Hepatocyte (in vitro differentiated cells): ENCODE measurements at regions not wholly inside any gene's neighbourhood (a gene's known extent, or its start where the extent isn't known, plus 50 kb on each side); places are given as distances from the start of the nearest gene placed in this dataset.
A peak's percentile ranks its signal among the peaks of the same experiment; 100 is the strongest.

Experiments
- DNase-seq: peaks from one replicate; pipeline ENCODE4 v3.0.0-alpha.2; 2016; ENCODE audit warnings: low spot score
- H2AFZ ChIP-seq: fragments of 200-600 bp; sonication (generic); 2 replicates; pipeline ENCODE4 v1.6.0; 2016; ENCODE audit warnings: antibody characterized with exemption, mild to moderate bottlenecking
- H3K27ac ChIP-seq: fragments of 200-600 bp; sonication (generic); 2 replicates; pipeline ENCODE4 v1.5.1; 2016; ENCODE audit warnings: mild to moderate bottlenecking
- H3K27me3 ChIP-seq: fragments of 200-600 bp; sonication (generic); 2 replicates; pipeline ENCODE4 v1.6.1; 2016
- H3K36me3 ChIP-seq: fragments of 200-600 bp; sonication (generic); replicated peaks from 2 replicates; pipeline ENCODE4 v1.5.1; 2016; ENCODE audit warnings: low read depth; ENCODE audit not compliant: insufficient read depth
- H3K4me1 ChIP-seq: fragments of 200-600 bp; sonication (generic); 2 replicates; pipeline ENCODE4 v1.5.1; 2016; ENCODE audit warnings: mild to moderate bottlenecking, moderate library complexity; ENCODE audit not compliant: insufficient read depth
- H3K4me2 ChIP-seq: fragments of 200-600 bp; sonication (generic); 2 replicates; pipeline ENCODE4 v1.6.0; 2016
- H3K4me3 ChIP-seq: fragments of 200-600 bp; sonication (generic); 2 replicates; pipeline ENCODE4 v1.5.1; 2016; ENCODE audit warnings: mild to moderate bottlenecking
- H3K79me2 ChIP-seq: fragments of 200-600 bp; sonication (generic); 2 replicates; pipeline ENCODE4 v1.6.0; 2017; ENCODE audit warnings: mild to moderate bottlenecking
- H3K9me2 ChIP-seq: fragments of 200-600 bp; sonication (generic); replicated peaks from 2 replicates; pipeline ENCODE4 v1.6.0; 2017; ENCODE audit warnings: mild to moderate bottlenecking; ENCODE audit not compliant: insufficient read depth
- H3K9me3 ChIP-seq: fragments of 200-600 bp; sonication (generic); 2 replicates; pipeline ENCODE4 v1.5.1; 2016; ENCODE audit warnings: low read depth, mild to moderate bottlenecking
- H4K20me1 ChIP-seq: fragments of 200-600 bp; sonication (generic); 2 replicates; pipeline ENCODE4 v1.6.0; 2016; ENCODE audit warnings: mild to moderate bottlenecking; ENCODE audit not compliant: insufficient read depth, poor library complexity, severe bottlenecking
- EZH2 ChIP-seq: fragments of 200-600 bp; sonication (generic); IDR thresholded peaks from 2 replicates; pipeline ENCODE4 v1.6.1; 2016; ENCODE audit warnings: antibody characterized with exemption, mild to moderate bottlenecking, borderline replicate concordance
- EZH2phosphoT487 ChIP-seq: fragments of 200-600 bp; sonication (generic); IDR thresholded peaks from one replicate; pipeline ENCODE4 v1.6.1; 2018; ENCODE audit warnings: antibody characterized with exemption, mild to moderate bottlenecking, low read depth, moderate library complexity; ENCODE audit not compliant: unreplicated experiment, severe bottlenecking
- WGBS: methylation state at CpG from one replicate; pipeline ENCODE4 v1.1.6; 2016; ENCODE audit warnings: low lambda C conversion rate; ENCODE audit errors: missing lambda C conversion rate; 5-methylcytosine and 5-hydroxymethylcytosine counted together
- TF ChIP-seq, protein P1 (sequence below): fragments of 200-600 bp; sonication (generic); IDR thresholded peaks from 2 replicates; pipeline ENCODE4 v1.5.1; 2016; ENCODE audit warnings: antibody characterized with exemption, mild to moderate bottlenecking; ENCODE audit not compliant: poor library complexity

DNA sequence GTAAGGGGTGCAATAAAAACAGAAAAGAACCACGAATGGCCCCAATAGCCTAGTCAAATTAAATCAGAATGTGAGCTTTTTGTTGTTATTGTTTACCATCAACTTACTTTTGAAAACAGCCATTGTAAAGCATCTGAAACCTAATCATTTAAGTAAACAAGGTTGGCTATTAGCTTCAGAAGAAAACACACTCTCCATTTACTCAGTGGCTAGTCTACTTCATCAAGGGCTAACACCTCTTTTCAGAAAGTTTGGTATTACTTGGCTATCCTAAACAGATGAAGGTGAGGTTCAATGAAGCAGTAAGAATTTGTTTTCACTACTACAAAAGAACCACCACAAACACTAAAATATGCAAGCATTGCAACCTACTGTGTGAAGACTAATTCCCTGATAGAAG, 398.0 kb downstream of the CDH2 start:
- no peaks in the 10 kb centered on the region for H3K36me3 ChIP-seq
- no peaks in the 10 kb centered on the region for H3K9me2 ChIP-seq
- no peak for TF ChIP-seq EZH2
- no peak for TF ChIP-seq EZH2phosphoT487
- TF ChIP-seq, protein P1, sequence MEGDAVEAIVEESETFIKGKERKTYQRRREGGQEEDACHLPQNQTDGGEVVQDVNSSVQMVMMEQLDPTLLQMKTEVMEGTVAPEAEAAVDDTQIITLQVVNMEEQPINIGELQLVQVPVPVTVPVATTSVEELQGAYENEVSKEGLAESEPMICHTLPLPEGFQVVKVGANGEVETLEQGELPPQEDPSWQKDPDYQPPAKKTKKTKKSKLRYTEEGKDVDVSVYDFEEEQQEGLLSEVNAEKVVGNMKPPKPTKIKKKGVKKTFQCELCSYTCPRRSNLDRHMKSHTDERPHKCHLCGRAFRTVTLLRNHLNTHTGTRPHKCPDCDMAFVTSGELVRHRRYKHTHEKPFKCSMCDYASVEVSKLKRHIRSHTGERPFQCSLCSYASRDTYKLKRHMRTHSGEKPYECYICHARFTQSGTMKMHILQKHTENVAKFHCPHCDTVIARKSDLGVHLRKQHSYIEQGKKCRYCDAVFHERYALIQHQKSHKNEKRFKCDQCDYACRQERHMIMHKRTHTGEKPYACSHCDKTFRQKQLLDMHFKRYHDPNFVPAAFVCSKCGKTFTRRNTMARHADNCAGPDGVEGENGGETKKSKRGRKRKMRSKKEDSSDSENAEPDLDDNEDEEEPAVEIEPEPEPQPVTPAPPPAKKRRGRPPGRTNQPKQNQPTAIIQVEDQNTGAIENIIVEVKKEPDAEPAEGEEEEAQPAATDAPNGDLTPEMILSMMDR: no peak
- no peaks in the 10 kb centered on the region for H4K20me1 ChIP-seq
- DNase-seq: no peak
- H2AFZ ChIP-seq: no peak overlapping the region
- no peak overlapping the region for H3K27ac ChIP-seq
- 12% methylated on average over 1 of the region's 1 CpG for WGBS
- no peak overlapping the region for H3K4me2 ChIP-seq
- H3K79me2 ChIP-seq: no peaks in the 10 kb centered on the region
- no peak overlapping the region for H3K4me3 ChIP-seq
- H3K9me3 ChIP-seq: no peaks in the 10 kb centered on the region
- H3K4me1 ChIP-seq: no peaks in the 10 kb centered on the region
- no peaks in the 10 kb centered on the region for H3K27me3 ChIP-seq

DNA sequence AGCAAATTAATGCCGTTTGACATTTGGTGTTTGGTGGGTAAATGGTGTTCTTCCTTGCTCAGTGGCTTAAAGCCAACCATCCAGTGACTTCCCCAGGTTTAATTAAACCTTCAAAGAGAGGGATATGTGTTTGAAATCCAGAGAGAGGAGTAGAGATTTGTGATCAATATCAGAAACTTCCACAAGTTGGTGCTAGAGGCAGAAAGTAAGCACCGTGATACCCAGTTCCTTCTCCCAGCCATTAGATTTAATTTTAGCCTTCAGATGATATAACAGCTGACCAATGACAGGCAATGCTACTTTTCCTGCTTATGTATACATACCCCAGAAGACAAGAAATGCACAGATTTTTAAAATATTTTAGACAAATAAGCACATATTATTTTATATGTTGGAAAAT, 398.5 kb downstream of the CDH2 start:
- WGBS: 8% methylated on average over 2 of the region's 2 CpGs
- H3K27ac ChIP-seq: no peak overlapping the region
- no peaks in the 10 kb centered on the region for H3K27me3 ChIP-seq
- peak; percentile 13 for DNase-seq
- no peaks in the 10 kb centered on the region for H4K20me1 ChIP-seq
- no peaks in the 10 kb centered on the region for H3K9me2 ChIP-seq
- no peak overlapping the region for H2AFZ ChIP-seq
- no peaks in the 10 kb centered on the region for H3K4me1 ChIP-seq
- TF ChIP-seq EZH2phosphoT487: no peak
- TF ChIP-seq, protein P1: peak; percentile 42
- H3K9me3 ChIP-seq: no peaks in the 10 kb centered on the region
- H3K4me2 ChIP-seq: no peak overlapping the region
- no peaks in the 10 kb centered on the region for H3K79me2 ChIP-seq
- H3K36me3 ChIP-seq: no peaks in the 10 kb centered on the region
- H3K4me3 ChIP-seq: no peak overlapping the region

DNA sequence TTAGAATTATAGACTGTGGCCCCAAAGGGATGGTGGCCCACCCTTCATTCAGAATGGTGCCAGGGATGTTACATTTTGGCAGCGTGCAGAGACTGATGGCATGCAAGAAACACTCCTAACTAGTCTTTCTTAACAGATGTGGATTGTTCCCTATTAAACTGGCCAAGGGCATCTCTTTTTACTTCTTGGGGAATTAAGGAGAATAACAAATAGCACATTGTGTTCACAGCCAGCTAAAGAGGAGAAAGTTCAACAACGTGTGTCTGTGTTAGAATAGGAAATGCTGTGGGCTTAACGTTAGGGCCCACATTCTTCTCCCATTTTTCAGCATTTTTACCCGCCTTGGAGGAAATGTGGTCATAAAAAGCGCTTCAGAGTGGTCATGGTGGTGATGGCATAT, 404.8 kb downstream of the CDH2 start:
- Histone ChIP-seq H3K36me3 (no peaks in the 10 kb centered on the region), H4K20me1 (no peaks in the 10 kb centered on the region), H3K79me2 (no peaks in the 10 kb centered on the region), H3K4me1 (no peaks in the 10 kb centered on the region), H3K9me2 (no peaks in the 10 kb centered on the region), H2AFZ (no peak overlapping the region), H3K4me3 (no peak overlapping the region), H3K9me3 (no peaks in the 10 kb centered on the region), H3K27ac (no peak overlapping the region), H3K27me3 (no peaks in the 10 kb centered on the region), H3K4me2 (no peak overlapping the region)
- WGBS: 79% methylated on average over 5 of the region's 5 CpGs
- no peak for TF ChIP-seq EZH2
- TF ChIP-seq, protein P1: no peak
- TF ChIP-seq EZH2phosphoT487: no peak
- no peak for DNase-seq

DNA sequence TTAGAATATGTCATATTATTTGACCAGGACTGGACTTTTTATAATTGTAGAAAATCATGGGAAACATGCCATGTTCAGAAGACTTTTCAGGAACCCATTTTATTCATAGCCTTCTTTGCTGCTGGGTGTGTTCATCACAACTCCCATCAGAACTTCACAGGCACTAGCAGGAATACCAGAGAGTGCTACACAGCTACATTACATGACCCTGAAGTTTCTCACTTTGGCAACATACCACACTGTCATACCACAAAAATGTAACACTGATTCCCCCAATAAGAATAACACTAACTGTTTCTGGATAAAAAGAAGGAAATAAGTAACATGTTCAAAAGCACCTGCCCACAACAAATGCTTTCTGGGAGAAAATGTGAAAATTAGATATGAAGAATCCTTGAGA, 405.4 kb downstream of the CDH2 start:
- H3K9me3 ChIP-seq: no peaks in the 10 kb centered on the region
- H3K27ac ChIP-seq: no peak overlapping the region
- no peaks in the 10 kb centered on the region for H3K27me3 ChIP-seq
- H3K4me3 ChIP-seq: no peak overlapping the region
- no peaks in the 10 kb centered on the region for H3K36me3 ChIP-seq
- H3K4me2 ChIP-seq: no peak overlapping the region
- H4K20me1 ChIP-seq: no peaks in the 10 kb centered on the region
- no peaks in the 10 kb centered on the region for H3K4me1 ChIP-seq
- TF ChIP-seq, protein P1: no peak
- TF ChIP-seq EZH2: no peak
- no peak for TF ChIP-seq EZH2phosphoT487
- H3K9me2 ChIP-seq: no peaks in the 10 kb centered on the region
- H2AFZ ChIP-seq: no peak overlapping the region
- DNase-seq: no peak
- H3K79me2 ChIP-seq: no peaks in the 10 kb centered on the region
